ENCODE measurements at regions not wholly inside any gene's neighbourhood (a gene's known extent, or its start where the extent isn't known, plus 50 kb on each side); places are given as distances from the start of the nearest gene placed in this dataset.

DNA sequence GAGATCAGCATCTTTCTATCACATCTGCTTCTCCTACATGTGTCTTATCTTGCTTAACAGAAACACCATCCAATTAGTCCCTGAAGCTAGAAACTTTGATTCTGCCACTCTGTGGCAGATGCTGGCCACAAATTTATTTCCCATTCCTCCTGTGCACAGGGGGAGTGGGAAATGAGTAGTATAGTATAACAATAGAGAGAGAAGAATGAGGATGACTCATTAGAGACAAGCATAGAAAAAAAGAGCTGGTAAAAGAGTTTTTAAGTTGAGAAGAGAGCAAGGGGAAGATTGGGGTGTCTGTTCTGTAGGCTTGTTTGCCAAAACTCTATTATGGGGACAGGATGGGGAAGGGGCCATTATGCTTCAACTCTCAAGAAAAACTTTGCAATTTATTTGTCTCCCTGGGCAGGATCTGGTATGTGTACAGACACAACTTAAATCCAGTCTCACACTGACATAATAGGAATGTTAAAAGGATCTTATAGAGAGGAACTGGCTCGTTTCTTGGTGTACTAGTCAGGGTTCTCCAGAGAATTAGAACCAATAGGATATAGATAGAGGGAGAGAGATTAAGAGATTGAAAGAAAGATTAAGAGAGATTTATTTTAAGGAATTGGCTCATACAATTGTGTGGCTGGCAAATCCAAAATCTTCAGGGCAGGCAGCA is 142.6 kb upstream of the CPSF6 start:
- DNase-seq (ENCODE audit: low read depth): no peak

- DNase-seq (ENCODE audit: low read depth): no peak
These were observed 141.6 kb upstream of the CPSF6 start for GRCh38 chr12:69097619-69098368.

- no peak for DNase-seq (ENCODE audit: low read depth)
These were observed 140.1 kb upstream of the CPSF6 start for GRCh38 chr12:69099201-69099837.

GRCh38 chr12:69101505-69101904 is 137.9 kb upstream of the CPSF6 start:
- DNase-seq (ENCODE audit: low read depth): no peak

DNA sequence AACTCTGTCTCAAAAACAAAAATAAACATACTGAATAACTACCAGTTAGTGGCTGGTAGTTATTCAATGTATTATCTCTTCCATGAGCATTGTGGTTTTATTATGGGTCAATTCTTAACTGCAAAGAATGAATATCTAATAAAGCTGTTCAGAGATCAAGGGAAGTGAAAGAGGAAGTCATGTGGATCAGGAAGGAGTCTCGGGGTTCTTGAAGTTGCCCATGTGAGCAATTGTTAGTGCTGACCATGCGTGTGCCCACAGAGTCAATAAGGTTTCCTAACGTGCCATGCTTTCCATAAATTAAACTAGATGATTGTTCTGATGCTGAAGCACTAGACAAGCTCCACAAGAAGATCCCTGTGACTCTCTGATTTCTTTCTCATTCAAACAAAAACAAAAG is 136.5 kb upstream of the CPSF6 start:
- no peak for DNase-seq (ENCODE audit: low read depth)

DNA sequence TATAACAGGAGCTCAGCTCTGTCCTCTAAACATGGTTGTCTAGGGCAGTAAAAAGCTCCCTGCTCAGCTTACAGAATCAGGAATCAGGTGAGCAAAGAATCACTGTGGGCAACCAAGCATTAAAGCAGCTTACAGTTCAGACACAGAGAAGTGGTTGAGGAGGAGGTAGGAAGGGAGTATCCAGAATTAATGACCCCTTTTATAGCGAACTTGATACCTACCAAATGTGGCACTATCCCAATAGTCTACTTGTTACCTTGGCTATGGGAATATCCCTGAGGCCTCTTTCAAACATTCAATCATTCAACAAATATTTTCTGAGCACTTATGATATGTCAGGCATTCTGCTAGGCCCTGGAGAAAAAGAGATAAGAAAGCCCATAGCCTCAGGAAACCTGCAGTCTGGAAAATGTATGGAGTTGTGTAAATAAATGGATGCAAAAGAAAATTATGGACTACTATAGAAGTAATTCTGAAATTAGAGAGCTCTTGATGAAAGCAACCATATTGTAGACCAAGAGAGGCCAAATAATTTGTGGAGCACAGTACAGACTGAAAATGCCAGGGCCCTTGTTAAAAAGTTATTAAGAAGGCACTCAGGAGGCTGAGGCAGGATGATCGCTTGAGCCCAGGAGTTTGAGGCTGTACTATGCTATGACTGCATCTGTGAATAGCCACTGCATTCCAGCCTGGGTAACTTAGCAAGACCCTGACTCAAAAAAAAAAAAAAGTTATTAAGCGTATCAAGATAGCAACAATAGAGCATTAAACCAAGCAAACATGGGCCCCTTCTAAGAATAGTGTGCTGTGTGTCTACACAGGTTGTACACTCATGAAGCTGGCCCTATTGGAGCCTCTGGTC is 134.0 kb upstream of the CPSF6 start:
- no peak for DNase-seq (ENCODE audit: low read depth)

DNA sequence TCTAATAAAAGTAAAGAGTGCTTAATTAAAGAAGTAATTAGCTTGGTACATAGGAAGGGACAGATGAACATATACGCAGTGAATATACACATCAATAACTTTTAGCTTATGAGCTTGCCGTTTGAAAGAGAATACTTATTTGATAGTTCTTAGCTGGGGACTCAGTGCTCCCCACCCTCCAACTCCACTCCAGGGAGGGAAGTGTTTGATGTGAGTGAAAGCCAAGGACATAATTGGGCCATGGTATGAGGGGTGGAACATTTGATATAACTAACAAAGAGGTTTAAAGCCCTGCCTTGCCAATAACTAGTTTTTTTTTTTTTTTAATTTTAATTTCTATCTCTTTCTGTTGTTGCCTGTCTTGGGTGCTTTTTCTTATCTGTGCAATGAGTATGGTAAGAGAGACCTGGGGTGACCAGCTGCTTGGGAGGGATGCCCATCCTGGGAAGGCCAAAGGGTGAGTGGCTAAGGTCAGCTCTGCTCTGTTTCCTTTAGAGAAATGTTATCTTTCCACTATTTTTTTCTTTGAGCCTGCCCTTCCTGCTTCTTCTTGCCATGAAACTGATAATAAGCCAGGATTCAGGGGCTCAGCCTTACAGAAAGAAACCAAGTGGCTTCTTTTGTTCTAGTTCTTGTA is 132.8 kb upstream of the CPSF6 start:
- no peak for DNase-seq (ENCODE audit: low read depth)

DNA sequence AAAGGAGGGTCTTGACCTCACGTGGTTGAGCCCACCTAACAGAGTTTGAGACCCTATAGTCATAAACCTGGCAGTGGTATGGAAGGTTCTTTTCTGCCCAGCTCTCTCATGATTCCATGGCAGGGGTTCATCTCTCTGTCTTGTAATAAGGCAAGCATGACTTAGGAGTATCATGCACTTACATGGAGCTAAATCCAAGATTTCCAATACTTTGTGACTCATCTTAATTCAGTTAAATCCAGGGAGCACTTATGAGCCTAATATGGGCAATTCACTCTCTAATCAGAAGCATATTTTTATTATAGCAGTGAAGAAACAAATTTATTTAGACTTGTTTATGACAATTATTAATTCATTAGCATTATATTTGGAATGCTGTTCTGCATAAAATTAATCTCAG is 131.8 kb upstream of the CPSF6 start:
- no peak for DNase-seq (ENCODE audit: low read depth)

GRCh38 chr12:69108037-69108436 is 131.3 kb upstream of the CPSF6 start:
- no peak for DNase-seq (ENCODE audit: low read depth)

- DNase-seq (ENCODE audit: low read depth): no peak
These were observed 126.8 kb upstream of the CPSF6 start for GRCh38 chr12:69112616-69113015.

- DNase-seq (ENCODE audit: low read depth): no peak
These were observed 124.3 kb upstream of the CPSF6 start for GRCh38 chr12:69115099-69115498.

DNA sequence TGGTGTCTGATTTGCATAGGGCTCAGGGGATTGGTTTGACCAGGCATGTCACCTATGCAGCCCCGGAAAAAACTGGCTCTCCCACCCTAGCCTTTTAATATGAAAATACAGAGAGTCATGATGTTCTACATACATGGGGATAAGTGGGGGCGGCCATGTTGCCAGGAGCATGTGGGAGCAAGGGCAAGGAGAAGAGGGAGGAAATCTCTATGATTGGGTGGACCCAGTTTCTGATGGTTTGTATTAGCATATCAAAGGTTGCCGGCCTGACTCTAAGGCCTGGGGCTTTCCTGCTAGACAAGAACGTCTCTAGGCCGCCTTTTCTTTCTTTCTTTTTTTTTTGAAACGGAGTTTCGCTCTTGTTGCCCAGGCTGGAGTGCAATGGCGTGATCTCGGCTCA is 123.4 kb upstream of the CPSF6 start:
- DNase-seq (ENCODE audit: low read depth): no peak

GRCh38 chr12:69117566-69118266 is 121.7 kb upstream of the CPSF6 start:
- DNase-seq (ENCODE audit: low read depth): no peak

- no peak for DNase-seq (ENCODE audit: low read depth)
These were observed 120.9 kb upstream of the CPSF6 start for GRCh38 chr12:69118516-69118915.

DNA sequence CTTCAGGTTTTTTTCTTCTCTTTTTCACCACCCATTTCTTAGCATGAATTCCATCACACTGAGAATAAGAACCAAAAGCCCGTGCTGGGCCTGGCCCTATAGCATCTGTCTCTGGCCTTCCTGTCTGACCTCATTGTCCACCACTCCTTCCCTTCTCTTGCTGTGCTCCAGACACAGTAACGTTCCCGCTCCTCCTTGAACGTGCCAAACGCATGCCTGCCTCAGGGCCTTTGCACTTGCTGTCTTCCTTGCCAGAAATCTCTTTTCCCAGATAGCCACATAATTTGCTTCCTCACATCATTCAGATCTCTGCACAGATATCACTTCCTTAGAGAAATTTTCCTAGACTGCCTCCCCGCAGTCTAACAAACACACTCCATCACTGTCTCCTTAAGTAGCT is 119.6 kb upstream of the CPSF6 start:
- no peak for DNase-seq (ENCODE audit: low read depth)

- DNase-seq (ENCODE audit: low read depth): no peak
These were observed 119.0 kb upstream of the CPSF6 start for GRCh38 chr12:69120354-69120753.

GRCh38 chr12:69123311-69123710 is 116.1 kb upstream of the CPSF6 start:
- no peak for DNase-seq (ENCODE audit: low read depth)

DNA sequence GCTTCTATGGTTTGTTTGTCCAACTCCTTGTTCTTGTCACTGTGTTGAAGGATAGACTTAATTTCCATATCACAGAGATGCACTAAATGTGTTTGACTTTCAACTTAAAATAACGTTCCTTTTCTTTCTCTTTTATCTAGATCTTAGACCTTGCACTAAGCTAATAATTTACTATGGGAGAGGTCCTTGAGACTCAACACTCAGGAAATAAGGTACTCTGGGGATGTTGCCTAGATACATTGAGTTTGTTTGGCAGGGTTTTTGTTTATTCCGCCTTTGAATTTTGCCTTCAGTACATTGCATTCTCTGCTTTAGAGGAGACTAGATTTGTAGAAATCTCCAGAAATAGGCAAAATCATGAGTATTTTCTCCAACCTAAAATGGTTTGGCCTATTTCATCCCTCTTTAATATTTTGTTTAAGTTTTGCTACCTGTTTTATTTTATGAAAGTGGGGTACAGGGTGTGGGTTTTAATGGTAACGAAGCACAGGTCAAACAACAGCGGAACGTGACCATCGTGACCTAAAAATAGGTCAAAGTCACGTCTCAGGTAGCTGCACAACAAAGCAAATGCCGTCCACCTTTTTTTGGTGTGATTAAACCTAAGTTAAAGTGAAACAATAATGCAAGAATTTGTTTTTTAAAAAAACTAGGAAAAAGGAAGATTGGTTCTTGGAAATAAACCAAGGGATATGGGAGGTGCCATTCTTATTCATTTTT is 115.3 kb upstream of the CPSF6 start:
- DNase-seq (ENCODE audit: low read depth): no peak

DNA sequence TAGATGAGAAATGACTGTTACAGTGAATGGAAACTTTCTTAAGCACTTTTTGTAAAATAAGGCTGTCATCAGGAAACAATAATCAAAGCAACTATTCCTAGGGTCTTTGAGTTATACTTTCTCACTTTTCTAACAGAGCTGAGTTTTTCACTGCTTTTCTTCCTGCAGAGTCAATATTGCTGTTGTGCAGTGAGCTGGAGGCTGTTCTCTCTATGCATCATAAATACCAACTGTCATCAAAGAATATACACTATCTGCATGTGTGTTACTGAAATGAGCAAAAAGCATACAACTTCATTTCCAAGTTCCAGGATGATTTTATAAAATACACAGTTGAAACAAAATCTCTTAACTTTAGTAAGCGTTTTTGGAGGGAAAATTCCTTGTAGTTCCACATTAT is 110.4 kb upstream of the CPSF6 start:
- no peak for DNase-seq (ENCODE audit: low read depth)

DNA sequence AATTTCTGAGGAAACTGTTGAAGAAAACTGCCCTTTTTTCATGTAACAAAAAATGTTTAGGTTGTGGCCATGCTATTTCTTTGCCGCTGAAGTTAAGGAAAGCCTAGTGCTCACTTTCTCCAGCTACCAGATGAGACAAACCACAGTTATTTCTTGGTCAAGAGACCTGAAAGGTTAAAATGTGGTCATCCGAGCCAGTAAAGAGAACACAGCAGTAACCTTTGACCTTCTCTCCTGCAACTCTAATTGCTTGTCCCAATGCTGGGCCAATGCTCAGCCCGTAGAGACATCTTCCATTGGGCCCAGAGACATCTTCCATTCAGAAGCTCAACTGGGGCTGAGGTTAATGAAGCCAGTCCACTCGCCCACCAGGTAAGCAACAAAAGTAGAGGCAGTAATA is 109.8 kb upstream of the CPSF6 start:
- no peak for DNase-seq (ENCODE audit: low read depth)

DNA sequence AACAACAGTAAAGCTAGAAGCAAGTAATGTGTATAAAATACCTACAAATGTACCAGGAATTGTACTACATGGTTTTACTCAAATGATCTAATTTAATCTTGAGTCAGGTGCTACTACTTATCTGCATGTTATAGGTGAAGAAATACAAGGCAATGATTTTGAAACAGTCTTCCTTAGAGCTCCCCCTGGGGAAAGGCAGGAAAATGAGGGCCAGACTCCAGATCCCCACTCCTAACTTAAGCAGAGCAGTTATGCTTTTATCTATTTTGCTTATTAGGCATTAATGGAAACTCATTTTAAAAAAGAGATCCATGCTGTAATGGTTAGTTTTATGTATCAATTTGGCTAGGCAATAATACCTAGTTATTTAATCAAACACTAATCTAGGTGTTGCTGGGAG is 109.3 kb upstream of the CPSF6 start:
- no peak for DNase-seq (ENCODE audit: low read depth)

Measured in activated T-cell treated with anti-CD3 and anti-CD28 coated beads for 1 hour (primary cell).